Activated CD4-positive, alpha-beta T cell treated with anti-CD3 and anti-CD28 coated beads, Interleukin-2, amount 50 U/mL, for 1 hour (primary cell): ENCODE measurements at regions not wholly inside any gene's neighbourhood (a gene's known extent, or its start where the extent isn't known, plus 50 kb on each side); places are given as distances from the start of the nearest gene placed in this dataset.
"Not testable (repeated sequence)": the region's sequence is repeated elsewhere in the genome, so short reads cannot be mapped to it uniquely, and the experiment has no call there.

Source experiments
- DNase-seq: peaks from one replicate; pipeline ENCODE4 v3.0.0-alpha.2; 2020

DNA sequence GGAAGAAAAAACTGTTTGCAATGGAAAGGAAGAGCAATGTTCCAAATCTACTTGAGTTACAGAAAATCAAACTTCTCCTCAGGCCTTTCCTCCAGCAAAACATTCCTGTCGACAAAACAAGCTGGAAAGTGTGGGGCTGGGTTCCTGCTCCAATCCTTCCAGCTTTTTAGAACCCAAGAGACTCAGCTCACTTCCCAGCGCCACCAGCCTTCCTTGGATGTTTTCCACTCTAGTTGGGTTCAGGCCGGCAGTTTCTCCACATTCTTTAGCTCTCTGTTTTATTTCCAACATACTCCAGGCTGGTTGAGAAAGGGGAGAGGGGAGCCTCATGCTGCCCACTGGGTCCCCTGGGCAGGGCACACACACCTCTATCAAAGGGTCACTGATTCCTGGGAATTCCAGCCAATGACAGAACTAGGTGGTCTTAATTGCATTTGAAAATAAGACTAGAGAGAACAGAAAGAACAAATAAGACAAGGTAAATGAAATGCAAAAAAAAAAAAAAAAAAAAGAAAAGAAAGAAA is 287.5 kb upstream of the FRG1 start:
- not testable (repeated sequence) for DNase-seq

DNA sequence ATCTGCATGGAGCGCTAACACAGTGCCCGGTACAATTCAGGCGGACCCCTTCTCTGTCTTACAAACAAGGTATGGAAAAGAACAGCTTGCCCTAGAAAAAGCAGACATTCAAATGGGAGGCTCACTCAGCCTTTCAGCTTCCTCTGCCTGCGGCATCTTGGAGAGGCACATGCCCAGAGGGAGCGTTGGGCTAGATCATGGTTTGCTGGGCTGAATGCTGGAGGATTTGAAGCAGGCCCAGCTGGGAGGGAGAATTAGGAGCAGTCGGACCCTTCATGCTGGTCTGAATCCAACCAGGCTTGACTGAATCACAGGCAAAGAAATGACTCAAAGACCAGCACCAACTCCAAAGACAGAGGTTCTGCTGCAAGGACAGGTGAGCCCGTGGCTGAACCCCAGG is 286.7 kb upstream of the FRG1 start:
- not testable (repeated sequence) for DNase-seq

GRCh38 chr4:189654396-189654795 is 286.3 kb upstream of the FRG1 start:
- not testable (repeated sequence) for DNase-seq

DNA sequence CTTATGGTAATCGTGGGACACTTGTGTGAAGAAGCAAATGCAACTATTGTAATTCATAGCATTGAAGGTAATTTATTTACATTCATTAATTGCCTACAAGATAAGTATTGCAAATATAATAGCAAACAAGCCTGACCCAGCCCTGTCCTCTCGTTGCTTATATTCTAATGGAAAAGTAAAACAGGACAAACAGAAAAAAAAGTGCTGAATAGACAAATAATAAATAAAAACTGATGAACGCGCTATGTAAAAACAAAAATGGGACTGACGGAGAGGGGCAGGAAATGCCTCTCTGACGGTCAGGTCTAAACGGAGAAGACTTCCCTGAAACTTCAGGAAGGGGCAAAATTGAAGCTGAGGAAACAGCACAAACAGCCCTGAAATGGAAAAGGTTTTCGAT is 284.9 kb upstream of the FRG1 start:
- not testable (repeated sequence) for DNase-seq

- no peak for DNase-seq
These were observed 284.0 kb upstream of the FRG1 start for GRCh38 chr4:189656641-189657040.

GRCh38 chr4:189658259-189658658 is 282.4 kb upstream of the FRG1 start:
- not testable (repeated sequence) for DNase-seq

DNA sequence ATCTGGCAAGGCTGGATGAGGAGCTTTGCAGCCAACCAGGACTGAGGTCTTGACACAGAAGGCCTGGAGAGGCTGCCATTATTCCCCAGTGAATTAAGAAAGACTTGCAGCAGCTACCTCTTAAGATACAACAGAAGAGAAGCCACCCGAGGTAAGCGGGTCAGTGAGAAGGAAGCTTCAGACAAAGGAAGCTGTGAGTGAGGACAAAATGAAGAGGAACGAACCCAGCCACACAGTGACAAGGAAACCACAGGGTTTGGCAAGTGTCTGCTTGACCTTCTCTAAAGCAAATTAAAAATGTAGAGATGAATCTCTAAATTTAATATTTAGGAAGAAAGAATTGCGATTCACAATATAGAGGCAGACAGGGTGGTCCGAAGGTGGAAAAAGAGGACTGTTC is 281.8 kb upstream of the FRG1 start:
- DNase-seq = not testable (repeated sequence)

DNA sequence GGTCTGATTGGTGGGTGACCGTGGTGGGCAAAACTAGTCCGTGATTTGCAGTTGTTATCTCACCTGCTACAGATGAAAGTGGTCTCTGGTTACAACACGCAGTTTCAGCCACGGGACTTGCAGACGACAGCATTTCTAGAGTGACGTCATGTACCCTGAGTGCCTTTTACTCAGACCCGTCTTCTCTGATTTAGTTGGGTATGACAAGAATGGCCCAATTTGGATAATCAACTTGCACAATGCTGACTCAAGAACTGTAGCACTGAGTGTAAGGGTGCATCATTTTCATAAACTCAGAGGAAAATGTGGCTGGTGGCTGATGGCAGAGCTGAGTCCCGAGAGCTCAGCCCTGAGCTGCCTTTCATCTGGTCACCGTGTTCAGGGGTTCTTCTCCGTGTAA is 281.4 kb upstream of the FRG1 start:
- DNase-seq = no peak

GRCh38 chr4:189660722-189661360 is 279.8 kb upstream of the FRG1 start:
- no peak for DNase-seq

GRCh38 chr4:189664693-189665250 is 275.9 kb upstream of the FRG1 start:
- no peak for DNase-seq

DNA sequence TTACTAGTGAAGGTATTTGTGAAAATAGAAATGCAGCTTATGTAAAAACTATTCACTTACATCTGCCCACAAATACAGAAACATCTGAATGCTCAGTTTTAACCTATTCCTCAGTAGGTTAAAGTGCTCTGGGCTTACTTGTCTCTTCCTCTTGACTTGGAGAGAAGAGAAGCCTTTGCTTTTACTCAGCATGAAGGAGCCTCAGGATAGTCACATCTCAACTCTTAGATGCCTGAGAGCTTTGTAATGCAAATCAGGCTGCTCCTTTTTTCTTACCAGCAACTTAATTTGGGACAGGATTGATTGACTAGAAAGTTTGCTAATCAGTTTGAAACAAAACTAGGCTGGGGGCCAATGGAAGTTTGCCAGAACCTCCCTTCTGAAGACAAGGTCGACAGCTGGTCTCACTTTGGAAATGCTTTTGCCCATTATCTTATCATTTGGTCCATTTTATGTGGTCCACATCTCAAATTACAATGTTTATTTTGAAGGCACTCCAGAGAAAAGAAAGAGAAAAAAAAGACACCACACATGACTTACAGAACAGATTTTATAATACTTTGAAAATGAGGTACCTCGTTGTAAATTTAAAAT is 274.9 kb upstream of the FRG1 start:
- DNase-seq = not testable (repeated sequence)

- DNase-seq = not testable (repeated sequence)
These were observed 273.3 kb upstream of the FRG1 start for GRCh38 chr4:189667386-189667785.

DNA sequence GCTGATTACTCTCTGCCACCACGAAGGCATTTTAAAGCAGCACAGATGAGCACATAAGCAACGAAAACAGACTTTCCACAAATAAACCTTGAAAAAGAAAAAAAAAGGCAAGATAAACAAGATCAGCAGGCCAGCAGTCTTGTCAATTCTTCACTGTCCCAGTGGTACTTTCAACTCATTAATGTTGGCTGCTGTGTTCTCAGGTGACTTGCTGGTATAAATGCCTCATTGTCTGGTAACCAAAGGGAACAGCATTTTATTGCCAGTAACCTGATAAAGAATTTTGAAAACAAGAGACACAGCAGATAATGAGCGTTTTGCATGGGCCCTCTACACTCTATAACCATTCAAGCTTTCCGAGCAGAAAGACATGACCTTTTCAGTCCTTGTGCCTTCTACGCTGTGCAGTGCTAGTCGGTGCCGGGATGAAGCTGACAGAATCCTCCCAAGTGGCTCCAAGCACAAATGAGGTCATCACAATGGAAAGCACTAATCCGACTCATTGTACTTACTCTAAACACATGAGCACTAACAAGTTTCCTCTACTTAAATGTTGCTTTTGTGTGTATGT is 242.9 kb upstream of the FRG1 start:
- not testable (repeated sequence) for DNase-seq

- not testable (repeated sequence) for DNase-seq
These were observed 237.7 kb upstream of the FRG1 start for GRCh38 chr4:189703000-189703399.

GRCh38 chr4:189706821-189707220 is 233.9 kb upstream of the FRG1 start:
- not testable (repeated sequence) for DNase-seq

DNA sequence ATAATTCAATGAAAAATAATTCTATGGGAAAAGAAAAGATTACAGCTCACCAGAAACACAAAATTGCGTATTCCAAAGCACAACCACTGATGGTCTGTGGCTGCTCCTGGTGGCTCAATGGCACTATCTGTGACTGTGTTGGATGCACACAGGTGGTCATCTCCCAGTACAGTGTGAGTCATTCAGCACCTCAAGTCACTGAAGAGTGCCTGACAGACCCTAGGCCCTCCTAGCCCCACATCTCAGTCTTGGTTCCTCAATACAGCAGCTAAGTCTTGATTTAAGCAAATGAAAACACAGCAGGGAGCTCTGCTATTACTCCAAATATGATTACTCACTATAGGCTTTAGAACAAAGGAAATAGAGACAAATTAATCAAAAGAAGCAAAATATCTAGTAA is 233.4 kb upstream of the FRG1 start:
- DNase-seq = not testable (repeated sequence)

GRCh38 chr4:189711956-189712355 is 228.7 kb upstream of the FRG1 start:
- not testable (repeated sequence) for DNase-seq

DNA sequence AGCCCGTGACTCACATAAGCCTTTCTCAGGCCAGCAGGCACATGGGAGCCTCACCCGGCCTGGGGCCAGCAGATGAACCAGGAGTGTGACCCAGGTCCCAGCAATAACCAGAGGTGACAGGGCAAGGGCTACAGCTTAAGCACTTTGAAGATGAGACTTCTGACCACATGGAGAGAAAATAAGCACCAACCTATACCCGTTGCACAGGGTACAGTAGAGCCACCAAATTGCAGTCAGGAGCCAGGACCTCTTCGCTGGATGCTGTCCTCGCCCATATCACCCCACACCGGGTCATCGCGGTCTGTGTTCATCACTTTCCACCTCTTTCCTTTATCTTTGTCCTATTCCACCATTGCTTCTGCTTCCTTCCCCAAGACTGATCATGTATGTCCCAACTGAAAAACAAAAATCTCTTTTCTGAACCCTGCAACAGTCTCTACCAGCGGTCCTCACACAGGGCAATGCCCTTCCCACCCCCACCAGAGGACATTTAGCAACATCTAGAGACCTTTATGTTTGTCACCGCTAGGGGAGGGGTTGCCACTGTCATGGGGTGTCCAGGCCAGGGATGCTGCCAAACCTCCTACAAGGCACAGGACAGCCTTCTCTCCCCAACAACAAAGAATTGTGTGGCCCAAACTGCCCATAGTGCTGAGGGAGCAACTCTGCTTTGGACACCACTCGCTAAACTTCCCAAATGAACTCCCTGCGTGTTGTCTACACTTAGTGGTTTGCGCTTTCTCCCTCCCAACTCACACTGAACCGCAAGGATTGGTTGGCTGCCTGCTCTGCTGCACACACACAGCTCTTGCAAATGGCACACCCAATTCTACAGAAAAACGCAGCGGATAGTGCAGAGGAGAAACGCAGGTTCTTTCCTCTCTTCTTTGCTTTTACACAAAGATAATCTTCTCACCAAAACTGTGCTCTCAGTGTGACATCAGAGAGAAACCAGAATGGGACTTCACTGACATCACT is 219.4 kb upstream of the FRG1 start:
- DNase-seq = not testable (repeated sequence)

DNA sequence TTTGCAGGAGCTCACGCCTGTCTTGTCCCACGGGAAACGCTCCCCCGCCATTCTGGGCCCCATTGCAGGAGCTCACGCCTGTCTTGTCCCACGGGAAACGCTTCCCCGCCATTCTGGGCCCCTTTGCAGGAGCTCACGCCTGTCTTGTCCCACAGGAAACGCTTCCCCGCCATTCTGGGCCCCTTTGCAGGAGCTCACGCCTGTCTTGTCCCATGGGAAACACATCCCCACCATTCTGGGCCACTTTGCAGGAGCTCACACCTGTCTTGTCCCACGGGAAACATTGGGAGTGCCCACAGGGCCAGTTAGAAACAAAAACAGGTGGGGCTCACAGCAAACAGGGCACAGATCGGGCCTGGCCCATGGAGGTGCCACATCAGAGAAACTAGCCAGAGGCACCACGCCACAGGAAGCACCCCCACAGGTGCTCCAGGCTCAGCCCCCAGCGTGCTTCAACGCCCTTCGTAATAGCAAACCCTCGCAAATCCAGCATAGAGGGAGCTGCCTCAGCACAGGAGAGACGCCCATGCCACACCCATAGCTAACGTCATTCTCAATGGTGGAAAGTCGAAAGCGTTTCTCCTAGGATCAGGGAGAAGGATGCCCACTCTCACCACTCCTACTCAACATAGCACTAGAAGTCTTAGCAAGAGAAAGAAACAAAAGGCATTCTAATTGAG is 218.2 kb upstream of the FRG1 start:
- not testable (repeated sequence) for DNase-seq

GRCh38 chr4:189727982-189728638 is 212.6 kb upstream of the FRG1 start:
- DNase-seq = not testable (repeated sequence)

DNA sequence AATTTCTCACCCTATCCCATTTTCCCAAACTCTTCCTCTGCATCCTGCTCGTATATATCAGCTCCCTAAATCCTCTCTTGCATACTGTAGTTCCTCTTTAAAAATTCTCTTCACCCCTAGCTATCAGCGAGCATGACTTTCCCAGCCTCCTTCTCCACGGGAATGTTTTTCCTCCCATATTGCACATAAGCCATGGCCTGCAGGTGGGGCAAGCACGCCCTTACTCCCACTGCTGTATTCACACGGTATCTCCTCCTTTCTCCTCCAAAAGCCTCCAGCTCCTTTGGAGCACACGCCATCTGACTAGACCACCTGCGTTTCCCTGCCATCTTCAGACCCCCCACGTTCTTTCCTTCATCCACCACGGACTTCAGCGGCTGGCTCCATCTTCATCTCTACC is 208.7 kb upstream of the FRG1 start:
- DNase-seq = not testable (repeated sequence)
